Skin of body (tissue), 1 donor: ENCODE measurements at regions not wholly inside any gene's neighbourhood (a gene's known extent, or its start where the extent isn't known, plus 50 kb on each side); places are given as distances from the start of the nearest gene placed in this dataset.
A peak's percentile ranks its signal among the peaks of the same experiment; 100 is the strongest.
"Not testable (repeated sequence)": the region's sequence is repeated elsewhere in the genome, so short reads cannot be mapped to it uniquely, and the experiment has no call there.

Source experiments
- DNase-seq: peaks from one replicate; lab custom pipeline; 2025; lab: John Stamatoyannopoulos, UW

GRCh38 chr3:197431346-197431910, 124.3 kb downstream of the BDH1 start:
- DNase-seq, result no peak

- peak; percentile 57 for DNase-seq
These were observed 124.8 kb downstream of the BDH1 start for GRCh38 chr3:197430934-197431333.

GRCh38 chr3:197430502-197430901, 125.3 kb downstream of the BDH1 start:
- DNase-seq, result no peak

GRCh38 chr3:197428952-197429351, 126.8 kb downstream of the BDH1 start:
- no peak for DNase-seq

- no peak for DNase-seq
These were observed 127.5 kb downstream of the BDH1 start for GRCh38 chr3:197428117-197428801.

- DNase-seq, result no peak
These were observed 128.6 kb upstream of the DLG1 start for GRCh38 chr3:197427021-197427420.

- DNase-seq, result no peak
These were observed 127.7 kb upstream of the DLG1 start for GRCh38 chr3:197426121-197426566.

GRCh38 chr3:197425485-197426120, 127.2 kb upstream of the DLG1 start:
- no peak for DNase-seq

GRCh38 chr3:197424674-197425484, 126.5 kb upstream of the DLG1 start:
- no peak for DNase-seq

GRCh38 chr3:197424266-197424665, 125.9 kb upstream of the DLG1 start:
- DNase-seq, result no peak

GRCh38 chr3:197423376-197423775, 125.0 kb upstream of the DLG1 start:
- DNase-seq, result no peak

- no peak for DNase-seq
These were observed 124.1 kb upstream of the DLG1 start for GRCh38 chr3:197422506-197422905.

- DNase-seq, result no peak
These were observed 122.6 kb upstream of the DLG1 start for GRCh38 chr3:197421021-197421420.

GRCh38 chr3:197420566-197420965, 122.2 kb upstream of the DLG1 start:
- no peak for DNase-seq

GRCh38 chr3:197420115-197420514, 121.7 kb upstream of the DLG1 start:
- no peak for DNase-seq

- no peak for DNase-seq
These were observed 121.3 kb upstream of the DLG1 start for GRCh38 chr3:197419696-197420095.

- DNase-seq, result no peak
These were observed 119.7 kb upstream of the DLG1 start for GRCh38 chr3:197417911-197418618.

GRCh38 chr3:197417441-197417840, 119.0 kb upstream of the DLG1 start:
- no peak for DNase-seq

GRCh38 chr3:197411899-197412298, 113.5 kb upstream of the DLG1 start:
- not testable (repeated sequence) for DNase-seq

GRCh38 chr3:197410170-197410569, 111.8 kb upstream of the DLG1 start:
- DNase-seq, result not testable (repeated sequence)
